ENCODE measurements at regions not wholly inside any gene's neighbourhood (a gene's known extent, or its start where the extent isn't known, plus 50 kb on each side); places are given as distances from the start of the nearest gene placed in this dataset.

DNA sequence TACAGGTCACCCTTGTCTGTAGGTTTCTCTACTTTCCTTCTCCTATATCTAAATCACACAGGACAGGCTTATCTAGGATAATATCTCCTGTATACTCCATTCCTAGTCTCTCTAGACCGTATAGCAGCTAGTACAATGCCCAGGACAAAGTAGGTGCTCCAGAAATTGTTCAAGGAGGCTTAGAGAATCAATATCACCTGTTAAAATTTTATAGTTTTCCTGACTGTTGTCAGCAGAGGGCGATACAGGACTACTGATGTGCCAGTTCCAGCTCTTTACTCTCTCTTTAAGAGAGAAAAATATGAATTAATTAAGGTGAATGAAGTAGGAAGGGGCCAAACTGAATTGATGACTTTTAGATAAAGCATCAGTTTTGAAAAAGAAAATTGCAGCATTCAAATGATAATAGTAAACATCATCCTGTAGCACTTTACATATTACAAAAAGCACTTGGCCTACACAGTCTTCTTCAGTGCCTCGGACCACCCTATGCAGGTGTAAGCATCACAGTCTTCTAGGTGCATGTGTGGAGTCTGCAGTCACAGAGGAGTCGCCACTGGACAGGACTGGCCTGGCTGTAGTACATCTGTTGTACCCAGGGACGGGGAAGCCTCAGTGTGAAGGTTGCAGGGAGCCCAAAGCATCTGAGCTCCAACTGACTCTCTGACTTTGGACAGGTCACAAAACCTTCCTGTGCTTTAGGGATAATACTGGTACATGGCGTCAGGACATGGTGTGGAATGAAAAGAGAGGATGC, 61.9 kb upstream of the MAX start:
- DNase-seq (ENCODE audit: low read depth), result peak; percentile 68
- TF ChIP-seq POLR2A (IDR thresholded peaks at IDR 0.05; ENCODE audit: extremely low read depth, insufficient read length) (no peak), MYC (IDR thresholded peaks at IDR 0.05; ENCODE audit: low read depth, low read length) (no peak)
- TF ChIP-seq, protein P1, sequence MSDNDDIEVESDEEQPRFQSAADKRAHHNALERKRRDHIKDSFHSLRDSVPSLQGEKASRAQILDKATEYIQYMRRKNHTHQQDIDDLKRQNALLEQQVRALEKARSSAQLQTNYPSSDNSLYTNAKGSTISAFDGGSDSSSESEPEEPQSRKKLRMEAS (IDR thresholded peaks at IDR 0.05; ENCODE audit: low read depth, low read length), result no peak
- TF ChIP-seq, protein P2, sequence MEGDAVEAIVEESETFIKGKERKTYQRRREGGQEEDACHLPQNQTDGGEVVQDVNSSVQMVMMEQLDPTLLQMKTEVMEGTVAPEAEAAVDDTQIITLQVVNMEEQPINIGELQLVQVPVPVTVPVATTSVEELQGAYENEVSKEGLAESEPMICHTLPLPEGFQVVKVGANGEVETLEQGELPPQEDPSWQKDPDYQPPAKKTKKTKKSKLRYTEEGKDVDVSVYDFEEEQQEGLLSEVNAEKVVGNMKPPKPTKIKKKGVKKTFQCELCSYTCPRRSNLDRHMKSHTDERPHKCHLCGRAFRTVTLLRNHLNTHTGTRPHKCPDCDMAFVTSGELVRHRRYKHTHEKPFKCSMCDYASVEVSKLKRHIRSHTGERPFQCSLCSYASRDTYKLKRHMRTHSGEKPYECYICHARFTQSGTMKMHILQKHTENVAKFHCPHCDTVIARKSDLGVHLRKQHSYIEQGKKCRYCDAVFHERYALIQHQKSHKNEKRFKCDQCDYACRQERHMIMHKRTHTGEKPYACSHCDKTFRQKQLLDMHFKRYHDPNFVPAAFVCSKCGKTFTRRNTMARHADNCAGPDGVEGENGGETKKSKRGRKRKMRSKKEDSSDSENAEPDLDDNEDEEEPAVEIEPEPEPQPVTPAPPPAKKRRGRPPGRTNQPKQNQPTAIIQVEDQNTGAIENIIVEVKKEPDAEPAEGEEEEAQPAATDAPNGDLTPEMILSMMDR (IDR thresholded peaks at IDR 0.05; ENCODE audit: low read depth, low read length), result peak; percentile 20
- no peak overlapping the region for H3K4me3 ChIP-seq (ENCODE audit: low read depth, low read length)

DNA sequence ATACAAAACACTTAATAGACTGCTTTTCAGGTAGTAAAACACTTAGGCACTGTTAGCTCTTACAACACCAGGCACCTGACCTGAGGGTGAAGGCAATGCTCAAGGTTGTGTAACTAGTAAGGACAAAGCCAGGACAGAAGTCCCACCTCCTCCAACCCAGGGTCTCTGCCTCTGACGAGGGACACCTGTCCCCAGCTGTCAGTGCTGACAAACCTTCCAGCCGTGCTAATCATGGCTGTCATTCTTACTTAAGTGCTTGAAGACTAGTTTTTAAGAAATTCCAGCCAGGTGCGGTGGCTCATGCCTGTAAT, 62.5 kb upstream of the MAX start:
- no peak overlapping the region for H3K4me3 ChIP-seq (ENCODE audit: low read depth, low read length)
- no peak for DNase-seq (ENCODE audit: low read depth)
- TF ChIP-seq, protein P2 (IDR thresholded peaks at IDR 0.05; ENCODE audit: low read depth, low read length), result no peak
- no peak for TF ChIP-seq POLR2A (IDR thresholded peaks at IDR 0.05; ENCODE audit: extremely low read depth, insufficient read length)
- TF ChIP-seq, protein P1 (IDR thresholded peaks at IDR 0.05; ENCODE audit: low read depth, low read length), result no peak
- no peak for TF ChIP-seq MYC (IDR thresholded peaks at IDR 0.05; ENCODE audit: low read depth, low read length)

DNA sequence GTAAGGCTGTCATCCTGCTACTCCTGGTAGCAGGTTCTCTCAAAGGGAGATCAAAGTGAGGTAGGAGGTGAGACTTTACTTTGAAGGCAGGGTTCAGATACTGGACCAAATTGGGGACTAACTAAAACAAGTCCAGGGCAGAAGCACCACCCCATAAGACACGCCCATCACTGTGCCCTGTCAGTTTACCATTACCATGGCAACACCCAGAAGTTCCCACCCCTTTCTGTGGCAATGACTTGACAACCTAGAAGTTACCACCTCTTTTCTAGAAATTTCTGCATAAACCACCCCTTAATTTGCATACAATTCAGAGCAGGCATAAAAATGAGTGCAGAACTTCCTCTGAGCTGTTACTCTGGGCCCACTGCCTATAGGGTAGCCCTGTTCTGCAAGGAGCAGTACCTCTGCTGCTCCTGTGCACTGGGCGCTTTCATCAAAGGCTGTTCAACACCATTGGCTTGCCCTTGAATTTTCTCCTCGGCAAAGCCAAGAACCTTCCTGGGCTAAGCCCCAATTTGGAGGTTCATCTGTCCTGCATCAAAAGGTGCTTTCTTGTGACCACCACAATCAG, 64.8 kb upstream of the MAX start:
- H3K4me3 ChIP-seq (ENCODE audit: low read depth, low read length), result no peak overlapping the region
- peak; percentile 36 for DNase-seq (ENCODE audit: low read depth)
- TF ChIP-seq, protein P1 (IDR thresholded peaks at IDR 0.05; ENCODE audit: low read depth, low read length), result no peak
- TF ChIP-seq POLR2A (IDR thresholded peaks at IDR 0.05; ENCODE audit: extremely low read depth, insufficient read length) (no peak), MYC (IDR thresholded peaks at IDR 0.05; ENCODE audit: low read depth, low read length) (no peak)
- TF ChIP-seq, protein P2 (IDR thresholded peaks at IDR 0.05; ENCODE audit: low read depth, low read length), result no peak

DNA sequence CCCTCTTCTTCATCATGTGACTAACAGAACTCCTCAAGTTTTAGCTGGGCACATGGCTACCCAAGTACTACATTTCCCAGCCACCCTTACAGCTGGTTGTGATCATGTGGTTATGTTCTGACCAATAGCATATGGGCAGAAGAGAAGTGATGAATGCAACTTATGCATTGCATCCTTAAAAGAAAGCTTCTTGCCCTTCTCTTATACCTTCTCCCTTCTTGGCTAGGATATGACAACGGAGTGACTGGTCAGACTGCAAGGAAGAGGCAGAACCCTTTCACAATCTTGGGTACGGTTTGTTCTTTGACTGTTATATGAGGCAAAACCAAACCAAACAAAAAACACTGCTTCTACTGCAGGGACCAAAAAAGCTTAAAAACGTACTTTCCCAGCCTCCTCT, 66.5 kb upstream of the MAX start:
- peak; percentile 28 for DNase-seq (ENCODE audit: low read depth)
- TF ChIP-seq, protein P1 (IDR thresholded peaks at IDR 0.05; ENCODE audit: low read depth, low read length), result no peak
- TF ChIP-seq MYC (IDR thresholded peaks at IDR 0.05; ENCODE audit: low read depth, low read length) (no peak), POLR2A (IDR thresholded peaks at IDR 0.05; ENCODE audit: extremely low read depth, insufficient read length) (no peak)
- TF ChIP-seq, protein P2 (IDR thresholded peaks at IDR 0.05; ENCODE audit: low read depth, low read length), result no peak
- no peak overlapping the region for H3K4me3 ChIP-seq (ENCODE audit: low read depth, low read length)

DNA sequence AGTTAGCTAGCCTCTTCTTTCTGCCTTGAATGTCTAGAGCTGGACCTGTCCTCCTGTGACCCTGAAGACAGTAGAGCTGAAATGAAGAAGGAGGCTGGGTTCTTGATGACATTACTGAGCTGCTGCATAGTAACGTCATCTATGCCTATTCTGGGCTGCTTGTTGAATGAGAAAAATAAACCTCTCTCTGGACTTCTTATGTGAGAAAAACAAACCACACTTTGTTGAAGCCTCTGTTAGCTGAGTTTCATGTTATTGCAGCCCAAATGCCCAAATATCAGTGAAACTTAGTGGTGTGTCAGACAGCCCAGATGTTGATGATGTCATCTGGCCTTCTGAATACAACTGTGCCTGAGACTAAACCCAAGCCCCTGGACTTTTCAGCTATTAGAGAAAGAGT, 67.0 kb upstream of the MAX start:
- TF ChIP-seq, protein P2 (IDR thresholded peaks at IDR 0.05; ENCODE audit: low read depth, low read length), result no peak
- TF ChIP-seq, protein P1 (IDR thresholded peaks at IDR 0.05; ENCODE audit: low read depth, low read length), result no peak
- TF ChIP-seq MYC (IDR thresholded peaks at IDR 0.05; ENCODE audit: low read depth, low read length) (no peak), POLR2A (IDR thresholded peaks at IDR 0.05; ENCODE audit: extremely low read depth, insufficient read length) (no peak)
- DNase-seq (ENCODE audit: low read depth), result no peak
- no peak overlapping the region for H3K4me3 ChIP-seq (ENCODE audit: low read depth, low read length)

All from NB4 (cell line).